ENCODE measurements at regions not wholly inside any gene's neighbourhood (a gene's known extent, or its start where the extent isn't known, plus 50 kb on each side); places are given as distances from the start of the nearest gene placed in this dataset.

- no peak for DNase-seq
Observed at GRCh38 chr16:63082101-63082500, 1045.9 kb upstream of the CDH8 start.

GRCh38 chr16:63080746-63081145 lies 1044.5 kb upstream of the CDH8 start:
- H3K4me3 ChIP-seq: no peak overlapping the region
- H3K9ac ChIP-seq (ENCODE audit: low read depth in 2 of 2, low read length in 2 of 2): no peak overlapping the region
- no peak for TF ChIP-seq CTCF (IDR thresholded peaks at IDR 0.05)
- no peak for DNase-seq
- H3K9me3 ChIP-seq: no peaks in the 10 kb centered on the region
- intact Hi-C loops (cut with DNase I): no loop called here
- H3K36me3 ChIP-seq: no peaks in the 10 kb centered on the region
- no peak overlapping the region for H3K27ac ChIP-seq
- no peaks in the 10 kb centered on the region for H3K4me1 ChIP-seq
- no peaks in the 10 kb centered on the region for H3K27me3 ChIP-seq

More at GRCh38 chr16:63082101-63082500, 1045.9 kb upstream of the CDH8 start:
- Histone ChIP-seq H3K27ac (no peak overlapping the region), H3K36me3 (no peaks in the 10 kb centered on the region), H3K4me1 (no peaks in the 10 kb centered on the region), H3K9ac (ENCODE audit: low read depth in 2 of 2, low read length in 2 of 2) (no peak overlapping the region), H3K4me3 (no peak overlapping the region), H3K9me3 (no peaks in the 10 kb centered on the region), H3K27me3 (no peaks in the 10 kb centered on the region)
- TF ChIP-seq CTCF (IDR thresholded peaks at IDR 0.05): no peak
- intact Hi-C loops (cut with DNase I): no loop called here

DNA sequence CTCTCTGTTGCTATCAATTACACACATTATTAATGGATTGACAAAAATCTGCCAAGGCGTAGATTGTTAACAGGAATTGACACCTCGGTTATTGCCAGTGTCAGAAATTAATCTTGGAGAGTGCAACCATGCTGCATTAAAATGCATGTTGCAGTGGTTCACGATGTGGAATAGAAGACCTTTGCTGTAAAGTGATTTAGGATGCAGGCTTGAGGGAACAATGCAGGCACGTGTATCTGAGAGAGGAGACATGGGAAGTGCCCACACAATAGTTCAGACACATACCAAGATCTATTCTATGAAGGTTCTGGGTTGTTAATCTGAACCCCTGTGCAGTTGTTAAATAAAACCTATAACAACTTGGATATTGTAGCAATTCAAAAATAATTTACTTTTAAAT lies 1032.8 kb upstream of the CDH8 start:
- H3K36me3 ChIP-seq: no peaks in the 10 kb centered on the region
- no peak for TF ChIP-seq CTCF (IDR thresholded peaks at IDR 0.05)

GRCh38 chr16:63067141-63067540 lies 1030.9 kb upstream of the CDH8 start:
- Histone ChIP-seq H3K4me1 (no peaks in the 10 kb centered on the region), H3K27me3 (no peaks in the 10 kb centered on the region), H3K4me3 (no peak overlapping the region), H3K36me3 (no peaks in the 10 kb centered on the region), H3K9me3 (no peaks in the 10 kb centered on the region), H3K27ac (no peak overlapping the region), H3K9ac (ENCODE audit: low read depth in 2 of 2, low read length in 2 of 2) (no peak overlapping the region)
- TF ChIP-seq CTCF (IDR thresholded peaks at IDR 0.05): no peak
- intact Hi-C loops (cut with DNase I): no loop called here
- no peak for DNase-seq

More for the DNA sequence above, 1032.8 kb upstream of the CDH8 start:
- intact Hi-C loops (cut with DNase I): no loop called here
- Histone ChIP-seq H3K27me3 (no peaks in the 10 kb centered on the region), H3K9ac (ENCODE audit: low read depth in 2 of 2, low read length in 2 of 2) (no peak overlapping the region), H3K9me3 (no peaks in the 10 kb centered on the region), H3K4me1 (no peaks in the 10 kb centered on the region), H3K27ac (no peak overlapping the region), H3K4me3 (no peak overlapping the region)
- DNase-seq: no peak

GRCh38 chr16:63066552-63066951 lies 1030.3 kb upstream of the CDH8 start:
- TF ChIP-seq CTCF (IDR thresholded peaks at IDR 0.05): no peak
- intact Hi-C loops (cut with DNase I): no loop called here
- no peaks in the 10 kb centered on the region for H3K27me3 ChIP-seq
- no peak overlapping the region for H3K9ac ChIP-seq (ENCODE audit: low read depth in 2 of 2, low read length in 2 of 2)
- no peak for DNase-seq
- H3K9me3 ChIP-seq: no peaks in the 10 kb centered on the region
- H3K4me3 ChIP-seq: no peak overlapping the region
- H3K36me3 ChIP-seq: no peaks in the 10 kb centered on the region
- no peaks in the 10 kb centered on the region for H3K4me1 ChIP-seq
- H3K27ac ChIP-seq: no peak overlapping the region

DNA sequence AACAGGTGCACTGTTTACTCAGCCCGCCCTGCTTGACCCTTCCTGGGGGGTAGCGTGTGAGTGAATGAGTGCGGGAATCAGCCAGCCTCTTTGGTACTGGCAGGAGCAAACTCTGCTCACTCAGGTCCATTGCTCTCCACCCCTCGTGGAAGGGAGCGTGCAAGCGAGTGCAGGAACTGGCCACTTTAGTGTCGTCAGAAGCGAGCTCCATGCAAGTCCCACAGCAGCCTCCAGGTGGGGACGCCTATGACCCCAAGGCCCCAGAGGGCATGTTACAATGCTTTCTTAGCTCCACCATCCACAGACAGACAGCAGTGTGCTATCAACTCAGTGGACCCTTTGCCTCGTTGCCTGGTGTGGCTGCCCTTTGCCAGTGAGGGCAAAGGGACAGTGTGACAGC lies 1025.1 kb upstream of the CDH8 start:
- Histone ChIP-seq H3K9me3 (no peaks in the 10 kb centered on the region), H3K36me3 (no peaks in the 10 kb centered on the region), H3K27ac (no peak overlapping the region), H3K4me3 (no peak overlapping the region), H3K27me3 (no peaks in the 10 kb centered on the region), H3K4me1 (no peaks in the 10 kb centered on the region), H3K9ac (ENCODE audit: low read depth in 2 of 2, low read length in 2 of 2) (no peak overlapping the region)
- no peak for DNase-seq
- no peak for TF ChIP-seq CTCF (IDR thresholded peaks at IDR 0.05)
- intact Hi-C loops (cut with DNase I): no loop called here

All from colonic mucosa (tissue), 4 donors.